HG03460 (cell line): ENCODE measurements at regions not wholly inside any gene's neighbourhood (a gene's known extent, or its start where the extent isn't known, plus 50 kb on each side); places are given as distances from the start of the nearest gene placed in this dataset.
"Not testable (repeated sequence)": the region's sequence is repeated elsewhere in the genome, so short reads cannot be mapped to it uniquely, and the experiment has no call there.

ENCODE experiments used
- ATAC-seq: cut with Tn5 transposase; IDR thresholded peaks from one replicate; pipeline ENCODE4 v1.9.1; 2021; ENCODE audit not compliant: unreplicated experiment

- ATAC-seq = no peak
Measured at GRCh38 chr21:15422783-15423182, 307.0 kb upstream of the USP25 start.

- ATAC-seq = no peak
Measured at GRCh38 chr21:15423676-15424445, 305.9 kb upstream of the USP25 start.

GRCh38 chr21:15425049-15425448 is 304.7 kb upstream of the USP25 start:
- no peak for ATAC-seq

- ATAC-seq = no peak
Measured at GRCh38 chr21:15430023-15430422, 299.8 kb upstream of the USP25 start.

- ATAC-seq = no peak
Measured at GRCh38 chr21:15430577-15430976, 299.2 kb upstream of the USP25 start.

GRCh38 chr21:15431053-15431452 is 298.7 kb upstream of the USP25 start:
- no peak for ATAC-seq

- no peak for ATAC-seq
Measured at GRCh38 chr21:15433091-15433490, 296.7 kb upstream of the USP25 start.

- ATAC-seq = no peak
Measured at GRCh38 chr21:15434163-15434905, 295.4 kb upstream of the USP25 start.

- ATAC-seq = no peak
Measured at GRCh38 chr21:15436031-15436430, 293.8 kb upstream of the USP25 start.

- peak; percentile 71 for ATAC-seq
Measured at GRCh38 chr21:15437883-15438282, 291.9 kb upstream of the USP25 start.

- no peak for ATAC-seq
Measured at GRCh38 chr21:15439726-15440125, 290.1 kb upstream of the USP25 start.

GRCh38 chr21:15441060-15441493 is 288.7 kb upstream of the USP25 start:
- ATAC-seq = no peak

- ATAC-seq = no peak
Measured at GRCh38 chr21:15441992-15442391, 287.8 kb upstream of the USP25 start.

- no peak for ATAC-seq
Measured at GRCh38 chr21:15442743-15443469, 286.9 kb upstream of the USP25 start.

- ATAC-seq = no peak
Measured at GRCh38 chr21:15443740-15444117, 286.1 kb upstream of the USP25 start.

GRCh38 chr21:15444118-15444960 is 285.4 kb upstream of the USP25 start:
- ATAC-seq = no peak

- ATAC-seq = peak; percentile 72
Measured at GRCh38 chr21:15445327-15445726, 284.5 kb upstream of the USP25 start.

GRCh38 chr21:15446223-15446622 is 283.6 kb upstream of the USP25 start:
- no peak for ATAC-seq

GRCh38 chr21:15449556-15449955 is 280.2 kb upstream of the USP25 start:
- no peak for ATAC-seq

- ATAC-seq = no peak
Measured at GRCh38 chr21:15453261-15453660, 276.5 kb upstream of the USP25 start.

GRCh38 chr21:15453785-15454184 is 276.0 kb upstream of the USP25 start:
- ATAC-seq = not testable (repeated sequence)
